Natural killer cell (primary cell): ENCODE measurements at regions not wholly inside any gene's neighbourhood (a gene's known extent, or its start where the extent isn't known, plus 50 kb on each side); places are given as distances from the start of the nearest gene placed in this dataset.

Experiments
- ATAC-seq, 3 donors: fragments of 150-1000 bp in 2 of 3; fragments of 200-7000 bp in 1 of 3; cut with Tn5 transposase; 1 replicate in 1 of 3; 2 replicates in 2 of 3; pipeline ENCODE4 v1.10.0; 2021; ENCODE audit warnings: mild to moderate bottlenecking in 2 of 3, moderate library complexity in 2 of 3
- DNase-seq, 2 donors: peaks; one replicate each; pipeline versions ENCODE4 v3.0.0 to v3.0.0-alpha.2; 2013 to 2021; ENCODE audit warnings: mixed read lengths in 1 of 2
- H3K27ac ChIP-seq: one replicate; pipeline ENCODE4 v1.5.1; 2013; ENCODE audit warnings: mild to moderate bottlenecking, low read length
- H3K27me3 ChIP-seq: one replicate; pipeline ENCODE4 v1.6.1; 2013; ENCODE audit warnings: low read length; ENCODE audit not compliant: control insufficient read depth, insufficient read depth
- H3K36me3 ChIP-seq: one replicate; pipeline ENCODE4 v1.6.1; 2013; ENCODE audit warnings: low read length; ENCODE audit not compliant: control insufficient read depth, insufficient read depth
- H3K4me1 ChIP-seq: one replicate; pipeline ENCODE4 v1.6.1; 2013; ENCODE audit warnings: low read length; ENCODE audit not compliant: control insufficient read depth, insufficient read depth
- H3K4me3 ChIP-seq: one replicate; pipeline ENCODE4 v1.5.1; 2013; ENCODE audit warnings: low read length
- H3K9me3 ChIP-seq: one replicate; pipeline ENCODE4 v1.6.1; 2013; ENCODE audit warnings: low read length; ENCODE audit not compliant: control insufficient read depth, insufficient read depth
- H3K27ac Mint-ChIP-seq, 2 donors: one replicate each; pipeline ENCODE4 v1.8.0; 2022; ENCODE audit warnings: mild to moderate bottlenecking in 2 of 2, mixed read lengths in 2 of 2, moderate library complexity in 1 of 2
- H3K27me3 Mint-ChIP-seq, 2 donors: one replicate each; pipeline ENCODE4 v1.8.0; 2022; ENCODE audit warnings: low read depth in 2 of 2, mixed read lengths in 2 of 2
- H3K36me3 Mint-ChIP-seq: one replicate; pipeline ENCODE4 v1.8.0; 2022; ENCODE audit warnings: mixed read lengths
- H3K4me1 Mint-ChIP-seq, 2 donors: one replicate each; pipeline ENCODE4 v1.8.0; 2022; ENCODE audit warnings: mixed read lengths in 2 of 2
- H3K4me3 Mint-ChIP-seq: one replicate; pipeline ENCODE4 v1.8.0; 2022; ENCODE audit warnings: mild to moderate bottlenecking, moderate library complexity, mixed read lengths
- H3K9me3 Mint-ChIP-seq, 2 donors: one replicate each; pipeline ENCODE4 v1.8.0; 2022; ENCODE audit warnings: mixed read lengths in 2 of 2
- CTCF ChIP-seq: fragments of 200-600 bp; IDR thresholded peaks from one replicate; pipeline ENCODE4 v1.8.0; 2022; ENCODE audit warnings: antibody characterized with exemption
- WGBS: methylation state at CpG from one replicate; pipeline ENCODE4 v1.1.7; 2013; ENCODE audit warnings: missing lambda C conversion rate; ENCODE audit not compliant: insufficient coverage; 5-methylcytosine and 5-hydroxymethylcytosine counted together
- intact Hi-C: fragments of 100-400 bp; cut with micrococcal nuclease; formaldehyde crosslinking; loops from one replicate; pipeline ENCODE4 v1.14.2; 2022

- Mint-ChIP-seq H3K9me3 (peaks cover 0 to 3% of the 10 kb centered on the region in 2 donors), H3K27me3 (peaks cover 2 to 6% of the 10 kb centered on the region in 2 donors), H3K4me1 (peaks cover 14 to 29% of the 10 kb centered on the region in 2 donors), H3K27ac (no peak overlapping the region), H3K36me3 (peaks cover 7% of the 10 kb centered on the region), H3K4me3 (no peak overlapping the region)
- Histone ChIP-seq H3K27ac (no peak overlapping the region), H3K27me3 (no peaks in the 10 kb centered on the region), H3K9me3 (no peaks in the 10 kb centered on the region), H3K4me3 (no peak overlapping the region), H3K36me3 (no peaks in the 10 kb centered on the region), H3K4me1 (peaks cover 5% of the 10 kb centered on the region)
- no peak for TF ChIP-seq CTCF
- intact Hi-C loops, result no loop called here
- no peak for ATAC-seq
- 88% methylated on average over 2 of the region's 3 CpGs for WGBS
- no peak for DNase-seq
These were observed 58.6 kb upstream of the IGFBP2 start for GRCh38 chr2:216574586-216574985.

DNA sequence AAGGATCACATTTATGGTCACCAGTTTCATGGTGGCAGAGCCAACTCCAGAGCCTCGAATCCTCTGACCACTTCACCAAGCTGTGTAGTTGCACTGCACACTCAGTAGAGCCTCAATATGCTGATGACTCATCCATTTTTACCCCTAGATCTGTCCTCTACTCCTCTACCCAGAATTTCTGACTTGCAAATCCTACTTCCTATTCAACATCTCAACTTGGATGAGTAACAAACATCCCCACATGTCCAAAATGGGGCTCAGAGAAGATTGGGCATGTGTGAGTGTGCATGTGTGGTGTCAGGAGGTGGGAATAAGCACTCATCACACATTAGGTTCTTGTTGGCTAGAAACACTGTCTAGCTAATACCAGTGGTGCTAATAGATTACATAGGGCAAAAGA is 57.8 kb upstream of the IGFBP2 start:
- Histone ChIP-seq H3K36me3 (no peaks in the 10 kb centered on the region), H3K27ac (no peak overlapping the region), H3K4me1 (peaks cover 5% of the 10 kb centered on the region), H3K4me3 (no peak overlapping the region), H3K27me3 (no peaks in the 10 kb centered on the region), H3K9me3 (no peaks in the 10 kb centered on the region)
- H3K27me3 Mint-ChIP-seq, result peaks cover 2 to 6% of the 10 kb centered on the region in 2 donors
- DNase-seq (no peak), ATAC-seq (no peak)
- intact Hi-C loops, result no loop called here
- peaks cover 14 to 29% of the 10 kb centered on the region in 2 donors for H3K4me1 Mint-ChIP-seq
- peaks cover 0 to 3% of the 10 kb centered on the region in 2 donors for H3K9me3 Mint-ChIP-seq
- 82% methylated on average over 1 of the region's 1 CpG for WGBS
- H3K36me3 Mint-ChIP-seq, result peaks cover 7% of the 10 kb centered on the region
- no peak overlapping the region for H3K27ac Mint-ChIP-seq
- no peak for TF ChIP-seq CTCF
- H3K4me3 Mint-ChIP-seq, result no peak overlapping the region

DNA sequence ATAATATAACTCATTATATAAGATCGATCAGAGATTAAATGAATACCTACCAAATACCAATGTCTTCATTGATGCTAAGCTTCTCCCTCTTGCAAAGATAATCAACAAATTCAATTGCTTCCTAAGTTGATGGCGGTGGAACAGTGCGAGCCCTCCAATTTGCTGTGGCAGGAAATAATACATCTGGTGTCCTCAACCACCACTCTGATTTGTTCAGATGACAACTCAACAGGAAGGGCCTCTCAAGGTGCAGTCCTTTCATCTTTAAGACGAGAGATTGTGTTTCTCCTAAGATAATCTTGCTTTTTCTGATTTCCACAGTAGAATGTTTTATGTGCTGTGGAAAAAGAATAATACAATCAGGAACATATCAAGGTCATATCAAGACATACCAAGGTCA is 56.6 kb upstream of the IGFBP2 start:
- Mint-ChIP-seq H3K4me3 (no peak overlapping the region), H3K4me1 (peaks cover 14 to 29% of the 10 kb centered on the region in 2 donors), H3K27ac (no peak overlapping the region), H3K9me3 (no peaks in the 10 kb centered on the region), H3K36me3 (no peaks in the 10 kb centered on the region), H3K27me3 (peaks cover 0 to 2% of the 10 kb centered on the region in 2 donors)
- intact Hi-C loops, result no loop called here
- Histone ChIP-seq H3K27ac (no peak overlapping the region), H3K36me3 (no peaks in the 10 kb centered on the region), H3K4me3 (no peak overlapping the region), H3K4me1 (peaks cover 5% of the 10 kb centered on the region), H3K9me3 (no peaks in the 10 kb centered on the region), H3K27me3 (no peaks in the 10 kb centered on the region)
- DNase-seq (no peak), ATAC-seq (peak in 1 of 3 donors; percentile 43)
- no peak for TF ChIP-seq CTCF
- WGBS, result 15% methylated on average over 2 of the region's 4 CpGs

DNA sequence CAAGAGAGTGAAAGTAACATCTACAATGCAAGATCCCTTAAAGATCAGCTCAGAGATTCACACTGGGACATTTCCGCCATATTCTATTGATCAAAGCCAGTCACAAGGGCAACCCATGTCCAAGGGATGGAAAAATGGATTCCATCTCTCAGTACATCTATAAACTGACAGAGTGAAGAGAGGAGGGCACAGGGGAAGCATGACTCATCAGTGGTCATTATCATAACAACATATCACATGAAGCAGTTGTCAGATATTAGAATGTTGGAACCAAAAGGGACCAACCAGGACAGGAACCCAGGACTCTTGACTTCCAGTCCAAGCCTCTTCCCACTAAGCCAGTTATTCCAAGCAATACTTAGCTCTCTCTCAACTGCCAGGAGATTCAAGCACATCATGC is 54.9 kb upstream of the IGFBP2 start:
- Mint-ChIP-seq H3K9me3 (no peaks in the 10 kb centered on the region), H3K4me1 (peaks cover 14 to 29% of the 10 kb centered on the region in 2 donors), H3K27ac (no peak overlapping the region), H3K27me3 (peaks cover 9 to 10% of the 10 kb centered on the region in 2 donors), H3K4me3 (no peak overlapping the region), H3K36me3 (no peaks in the 10 kb centered on the region)
- TF ChIP-seq CTCF, result no peak
- DNase-seq (no peak), ATAC-seq (no peak)
- peaks cover 5% of the 10 kb centered on the region for H3K4me1 ChIP-seq
- WGBS, result 100% methylated on average over 1 of the region's 1 CpG
- no peak overlapping the region for H3K4me3 ChIP-seq
- H3K27ac ChIP-seq, result no peak overlapping the region
- no peaks in the 10 kb centered on the region for H3K27me3 ChIP-seq
- intact Hi-C loops, result no loop called here
- no peaks in the 10 kb centered on the region for H3K36me3 ChIP-seq
- H3K9me3 ChIP-seq, result no peaks in the 10 kb centered on the region
